ENCODE measurements at regions not wholly inside any gene's neighbourhood (a gene's known extent, or its start where the extent isn't known, plus 50 kb on each side); places are given as distances from the start of the nearest gene placed in this dataset.

GRCh38 chr16:77553130-77553529 lies 118.3 kb upstream of the ADAMTS18 start:
- no peak for DNase-seq (ENCODE audit: low read depth in 2 of 2)

GRCh38 chr16:77555126-77555525 lies 120.3 kb upstream of the ADAMTS18 start:
- no peak for DNase-seq (ENCODE audit: low read depth in 2 of 2)

GRCh38 chr16:77555791-77556190 lies 121.0 kb upstream of the ADAMTS18 start:
- DNase-seq (ENCODE audit: low read depth in 2 of 2): no peak

GRCh38 chr16:77556201-77556873 lies 121.5 kb upstream of the ADAMTS18 start:
- no peak for DNase-seq (ENCODE audit: low read depth in 2 of 2)

DNA sequence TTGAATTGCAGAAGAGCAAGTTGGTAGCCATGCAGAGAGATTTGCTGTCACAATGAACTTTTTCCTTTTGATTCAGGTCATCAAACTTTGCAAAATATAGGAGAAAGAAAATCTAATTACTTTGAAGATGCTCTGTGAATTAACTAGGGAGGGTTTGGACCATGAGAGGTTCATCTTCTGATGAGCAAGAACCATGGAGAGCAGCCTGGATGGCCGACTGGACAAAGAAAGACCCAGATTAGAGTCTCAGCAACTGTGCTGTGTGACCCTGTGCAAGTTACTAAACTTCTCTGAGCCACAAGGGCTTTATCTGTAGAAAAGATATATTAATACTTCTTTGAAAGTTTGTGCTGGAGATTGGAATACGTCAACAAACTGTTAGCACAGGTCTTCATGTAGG lies 122.6 kb upstream of the ADAMTS18 start:
- no peak for DNase-seq (ENCODE audit: low read depth in 2 of 2)

DNA sequence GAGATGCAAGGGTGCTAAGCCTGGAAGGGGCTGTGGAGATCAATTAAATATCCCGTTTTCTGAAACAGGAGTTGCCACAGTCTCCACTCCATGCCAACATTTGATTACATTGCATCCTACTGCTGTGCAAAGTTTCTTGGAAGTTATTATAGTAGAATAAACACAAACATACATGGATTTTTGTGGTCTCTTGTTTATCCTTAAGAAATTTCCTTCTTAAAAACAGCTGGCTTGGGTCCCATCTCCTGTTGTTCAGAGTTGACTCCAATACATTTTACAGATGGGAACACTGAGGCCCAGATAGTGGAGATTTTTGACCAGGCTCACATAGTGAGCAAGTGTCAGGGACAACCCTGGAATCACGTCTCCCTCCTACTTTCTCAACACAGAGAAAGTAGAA lies 124.0 kb upstream of the ADAMTS18 start:
- no peak for DNase-seq (ENCODE audit: low read depth in 2 of 2)

DNA sequence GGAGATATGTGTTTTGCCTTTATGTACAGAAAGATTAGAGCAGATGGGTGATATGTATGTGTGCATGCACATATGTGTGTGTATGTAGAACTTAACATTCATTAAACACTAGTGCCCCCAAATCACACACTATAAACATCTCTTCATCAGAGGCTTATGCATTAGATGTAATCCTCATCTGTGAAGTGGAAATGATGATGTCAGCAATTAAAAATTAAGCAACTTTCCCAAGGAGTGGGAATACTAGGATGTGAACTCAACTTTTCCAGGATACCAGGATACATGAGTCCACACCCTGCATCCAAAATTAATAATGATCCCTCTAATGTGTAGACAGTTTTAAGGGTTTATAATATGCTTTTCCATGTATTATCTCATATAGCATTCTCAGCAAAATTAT lies 127.7 kb upstream of the ADAMTS18 start:
- no peak for DNase-seq (ENCODE audit: low read depth in 2 of 2)

GRCh38 chr16:77564791-77565390 lies 130.1 kb upstream of the ADAMTS18 start:
- DNase-seq (ENCODE audit: low read depth in 2 of 2): no peak

GRCh38 chr16:77569406-77569805 lies 134.6 kb upstream of the ADAMTS18 start:
- DNase-seq (ENCODE audit: low read depth in 2 of 2): no peak

DNA sequence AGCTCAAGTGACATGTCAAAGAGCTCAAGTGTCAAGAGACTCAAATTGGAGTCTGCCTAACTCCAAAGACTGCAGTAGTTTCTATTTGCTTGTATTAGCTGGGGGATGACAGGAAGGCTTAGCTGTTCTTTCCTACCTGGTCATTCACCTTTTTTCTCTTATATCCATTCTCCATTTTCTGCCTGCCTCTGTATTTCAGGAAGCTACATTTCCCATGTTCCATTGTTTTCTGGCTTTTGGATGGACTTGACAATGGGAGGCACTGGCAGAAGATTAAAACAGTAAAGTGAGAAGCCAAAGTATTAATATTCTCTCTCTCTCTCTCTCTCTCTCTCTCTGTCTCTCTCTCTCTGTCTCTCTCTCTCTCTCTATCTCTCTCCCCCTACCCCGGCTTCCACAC lies 135.7 kb upstream of the ADAMTS18 start:
- no peak for DNase-seq (ENCODE audit: low read depth in 2 of 2)

GRCh38 chr16:77571115-77571862 lies 136.5 kb upstream of the ADAMTS18 start:
- no peak for DNase-seq (ENCODE audit: low read depth in 2 of 2)

DNA sequence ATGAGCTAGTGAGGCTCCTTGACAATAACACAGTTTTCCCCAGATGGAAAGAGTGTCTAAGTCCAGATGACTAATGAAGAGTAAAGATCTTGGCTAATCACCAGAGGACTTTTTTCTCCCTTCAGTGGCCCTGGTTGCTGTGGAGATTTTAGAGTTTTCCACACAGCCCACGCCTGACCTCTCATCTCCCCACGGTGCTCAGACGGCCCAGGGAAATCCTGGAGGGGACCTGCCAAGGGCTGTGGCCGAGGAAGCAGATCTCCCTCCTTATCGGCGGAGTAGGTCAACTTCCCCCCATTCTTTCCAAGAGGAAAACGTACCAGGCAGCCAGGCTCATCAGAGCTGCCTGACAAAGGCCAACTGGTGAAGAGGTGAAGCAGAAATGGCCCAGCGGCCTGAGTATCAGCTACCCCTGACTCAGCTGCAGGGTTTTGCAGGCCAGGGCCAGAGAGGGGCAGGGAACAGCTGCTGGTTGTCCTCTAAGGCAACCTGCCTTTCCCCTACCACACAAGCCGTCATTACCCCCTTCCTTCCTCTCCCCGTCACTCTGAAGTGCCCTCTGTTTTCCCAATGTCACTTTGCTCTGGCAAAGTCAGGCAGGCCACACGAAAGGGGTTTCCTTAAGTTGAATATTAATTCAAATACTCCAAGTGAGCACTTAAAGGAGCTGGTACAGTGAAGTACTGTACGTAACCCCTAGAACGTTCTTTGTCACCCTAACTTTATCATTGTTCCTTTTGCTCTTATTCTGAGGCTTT lies 140.2 kb upstream of the ADAMTS18 start:
- no peak for DNase-seq (ENCODE audit: low read depth in 2 of 2)

- no peak for DNase-seq (ENCODE audit: low read depth in 2 of 2)
Measured at GRCh38 chr16:77579351-77579891, 142.9 kb upstream of the NUDT7 start.

GRCh38 chr16:77581706-77582105 lies 140.6 kb upstream of the NUDT7 start:
- DNase-seq (ENCODE audit: low read depth in 2 of 2): no peak

DNA sequence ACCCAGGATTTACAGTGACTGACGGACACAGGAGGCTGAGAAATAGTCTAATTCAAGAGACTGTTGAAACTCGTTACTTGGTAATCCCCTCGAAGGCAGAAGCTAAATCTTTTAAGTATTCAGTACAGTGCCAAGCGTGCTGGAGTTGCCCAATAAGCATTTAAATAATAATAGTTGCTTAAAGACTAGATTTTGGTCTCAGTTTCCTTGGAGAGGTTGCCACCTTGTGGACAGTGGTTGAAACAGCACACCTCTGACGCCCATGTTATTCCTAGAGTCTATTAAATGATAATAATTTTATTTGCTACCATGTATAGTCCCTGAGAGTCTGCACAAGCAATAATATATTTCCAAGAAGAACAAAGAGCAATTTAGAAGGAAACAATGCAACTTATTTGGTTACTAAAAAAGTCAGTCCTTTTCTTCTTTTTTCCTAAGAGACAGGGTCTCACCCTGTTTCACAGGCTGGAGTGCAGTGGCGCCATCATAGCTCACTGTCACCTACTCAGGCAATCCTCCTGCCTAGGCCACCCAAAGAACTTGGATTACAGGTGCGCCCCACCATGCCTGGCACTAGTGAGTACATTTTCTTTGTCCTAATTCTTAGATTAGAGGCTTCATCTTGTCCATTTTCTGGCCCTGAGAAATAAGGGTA lies 138.0 kb upstream of the NUDT7 start:
- peak in 1 of 2 experiments; percentile 59 for DNase-seq (ENCODE audit: low read depth in 2 of 2)

DNA sequence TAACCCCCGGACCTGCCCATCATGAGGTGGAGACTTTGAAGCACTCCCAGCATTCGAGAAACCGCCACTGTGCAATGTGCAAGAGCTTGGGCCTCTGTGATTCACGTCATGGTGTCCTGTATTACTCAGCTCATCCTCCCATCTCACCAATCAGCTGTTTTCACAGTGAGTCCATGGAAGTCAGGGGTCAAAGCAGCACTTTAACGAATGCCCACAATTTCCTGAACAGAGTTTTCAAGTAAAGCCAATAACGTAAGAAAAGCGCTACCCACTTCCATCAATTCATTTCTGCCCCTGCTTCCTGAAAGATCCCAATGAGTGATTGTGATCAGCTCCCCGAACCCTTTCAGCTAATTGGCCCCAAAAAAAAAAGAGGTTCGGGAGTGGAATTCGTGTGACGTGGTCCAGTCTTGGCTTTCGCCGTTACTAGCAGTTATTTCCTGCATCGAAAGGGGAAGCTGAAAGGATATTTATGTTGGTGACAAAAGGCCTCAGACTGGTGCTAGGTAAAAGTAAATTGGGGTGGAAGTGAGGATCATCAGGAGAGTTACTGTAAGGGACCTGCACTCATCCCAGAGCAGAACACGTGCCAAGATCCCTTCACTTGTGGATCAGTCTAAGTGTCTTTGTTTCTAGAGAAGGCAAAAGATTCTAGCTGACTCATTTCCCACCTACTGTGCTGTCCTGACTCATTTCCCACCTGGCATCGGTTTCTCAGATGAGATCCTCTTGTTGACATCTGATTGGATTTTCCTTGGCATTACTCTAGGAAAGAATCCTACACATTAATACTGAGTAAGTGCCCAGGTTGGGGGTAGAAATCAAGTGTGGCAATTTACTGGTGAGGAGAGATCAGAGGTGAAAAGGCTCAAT lies 136.7 kb upstream of the NUDT7 start:
- DNase-seq (ENCODE audit: low read depth in 2 of 2): no peak

- no peak for DNase-seq (ENCODE audit: low read depth in 2 of 2)
Measured at GRCh38 chr16:77588389-77588788, 133.9 kb upstream of the NUDT7 start.

DNA sequence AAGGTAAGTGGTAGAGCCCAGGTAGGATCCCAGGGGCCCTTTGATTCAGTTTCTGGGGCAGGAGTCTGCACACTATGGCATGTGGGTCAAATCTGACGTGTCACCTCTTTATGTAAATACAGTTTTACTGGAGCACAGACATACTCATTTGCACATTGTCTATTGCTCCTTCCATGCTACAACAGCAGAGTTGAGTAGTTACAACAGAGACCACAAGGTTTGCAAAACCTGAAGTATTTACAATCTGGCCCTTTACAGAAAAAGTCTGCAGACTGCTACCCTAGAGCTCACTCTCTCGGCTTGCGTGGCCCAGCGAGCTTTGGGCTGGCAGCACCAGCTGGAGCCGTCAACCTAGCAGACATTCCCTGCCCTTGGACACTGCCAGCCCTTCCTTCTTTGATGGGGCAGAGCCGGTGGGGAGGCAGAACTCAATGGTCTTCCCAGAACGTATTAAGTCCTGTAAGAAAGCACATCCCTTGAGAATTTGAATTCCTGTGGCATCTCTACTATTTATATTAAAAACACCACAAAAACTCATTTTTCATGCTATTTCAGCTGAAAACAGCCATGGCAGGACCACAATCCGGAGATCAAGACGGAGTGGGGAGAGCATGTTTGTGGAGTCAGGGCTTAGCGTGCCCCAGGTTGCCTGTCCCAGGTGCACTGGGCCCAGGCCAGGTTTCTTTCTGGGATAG lies 133.1 kb upstream of the NUDT7 start:
- DNase-seq (ENCODE audit: low read depth in 2 of 2): peak in 1 of 2 experiments; percentile 25

DNA sequence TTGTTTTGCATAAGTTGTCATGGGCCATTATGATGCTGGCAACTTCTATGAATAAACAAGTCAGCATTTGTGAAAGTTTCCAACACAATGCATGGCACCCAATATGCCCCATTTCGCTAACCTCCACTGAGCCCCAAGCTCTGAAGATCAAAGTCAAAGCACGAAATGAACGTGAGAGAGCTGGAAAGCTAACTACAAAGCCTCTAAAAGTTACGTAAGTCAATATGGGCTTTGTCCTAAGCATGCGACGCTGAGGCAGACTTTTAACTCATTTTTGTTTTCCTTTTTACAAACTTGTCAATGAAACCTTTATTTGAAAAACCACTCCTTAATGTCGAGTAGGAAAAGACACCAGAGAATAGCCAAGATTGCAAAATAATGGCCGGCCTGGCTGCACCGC lies 131.6 kb upstream of the NUDT7 start:
- DNase-seq (ENCODE audit: low read depth in 2 of 2): no peak

DNA sequence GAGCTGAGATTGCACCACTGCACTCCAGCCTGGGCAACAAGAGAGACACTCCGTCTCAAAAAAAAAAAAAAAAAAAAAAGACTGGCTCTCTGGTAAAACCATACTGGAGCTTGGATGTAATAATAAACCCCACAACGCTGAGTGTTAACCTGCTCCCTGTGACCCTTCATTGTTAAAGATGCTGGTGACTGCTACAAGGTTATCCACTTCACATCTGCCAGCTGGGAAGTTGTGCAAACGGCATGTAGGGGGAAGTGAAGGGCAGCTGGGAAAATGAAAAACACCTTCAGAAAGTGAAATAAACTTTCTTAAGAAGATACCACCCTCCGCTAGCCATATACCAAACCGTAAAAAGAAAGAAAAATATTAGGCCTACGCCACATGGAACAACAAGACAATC lies 131.0 kb upstream of the NUDT7 start:
- DNase-seq (ENCODE audit: low read depth in 2 of 2): no peak

Data from fibroblast of skin of left quadriceps (primary cell).